GM21447 (cell line): ENCODE measurements at regions not wholly inside any gene's neighbourhood (a gene's known extent, or its start where the extent isn't known, plus 50 kb on each side); places are given as distances from the start of the nearest gene placed in this dataset.

ENCODE experiments used
- ATAC-seq: cut with Tn5 transposase; IDR thresholded peaks from one replicate; pipeline ENCODE4 v1.9.1; 2021; ENCODE audit not compliant: unreplicated experiment

- no peak for ATAC-seq
Observed at GRCh38 chr2:186431306-186431705, 54.8 kb upstream of the ZC3H15 start.

DNA sequence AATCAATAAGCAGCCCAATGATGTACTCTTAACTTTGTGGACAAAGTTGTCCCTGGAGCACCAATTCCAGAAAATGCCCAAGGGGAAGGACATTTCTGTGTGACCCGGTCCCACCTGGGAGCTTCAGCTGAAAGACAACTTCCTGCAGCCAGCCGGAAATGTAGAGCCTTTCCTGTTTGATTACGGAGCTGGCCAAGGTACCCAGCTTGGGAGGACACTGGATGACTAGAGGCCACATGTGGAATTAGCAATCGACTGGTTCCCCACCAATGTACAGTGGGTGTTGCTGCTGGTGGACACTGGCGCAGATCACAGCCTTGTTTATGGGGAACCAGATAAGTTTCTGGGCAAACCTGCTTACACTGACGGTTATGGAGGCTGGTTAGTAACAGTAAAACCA, 53.0 kb upstream of the ZC3H15 start:
- ATAC-seq = no peak

GRCh38 chr2:186433777-186434432, 52.2 kb upstream of the ZC3H15 start:
- ATAC-seq = no peak
